WTC11 (cell line): ENCODE measurements at regions not wholly inside any gene's neighbourhood (a gene's known extent, or its start where the extent isn't known, plus 50 kb on each side); places are given as distances from the start of the nearest gene placed in this dataset.

Experiments
- ATAC-seq: fragments of 200-7000 bp; cut with Tn5 transposase; 2 replicates; pipeline ENCODE4 v1.10.0; 2021; ENCODE audit warnings: mild to moderate bottlenecking, moderate library complexity
- CTCF ChIA-PET: fragments of 300-600 bp; sonication (Branson Sonifier 250); formaldehyde crosslinking; loops from one replicate; lab custom pipeline; 2021; ENCODE audit warnings: antibody characterized with exemption; lab: Charles Lee
- POLR2A ChIA-PET: fragments of 350-600 bp; sonication (Branson Sonifier 250); formaldehyde crosslinking; loops from one replicate; lab custom pipeline; 2021; ENCODE audit warnings: antibody characterized with exemption; lab: Charles Lee
- DNase-seq: peaks from one replicate; pipeline ENCODE4 v3.0.0; 2021; ENCODE audit warnings: low spot score
- H3K27ac Mint-ChIP-seq: 2 replicates; pipeline ENCODE4 v1.8.0; 2021; ENCODE audit warnings: mixed read lengths
- H3K27me3 Mint-ChIP-seq: 2 replicates; pipeline ENCODE4 v1.8.0; 2021; ENCODE audit warnings: low read depth, mild to moderate bottlenecking, moderate library complexity, mixed read lengths
- H3K36me3 Mint-ChIP-seq: 2 replicates; pipeline ENCODE4 v1.8.0; 2021; ENCODE audit warnings: mixed read lengths
- H3K4me1 Mint-ChIP-seq: 2 replicates; pipeline ENCODE4 v1.8.0; 2022; ENCODE audit warnings: mixed read lengths
- H3K4me3 Mint-ChIP-seq: 2 replicates; pipeline ENCODE4 v1.8.0; 2021; ENCODE audit warnings: mild to moderate bottlenecking, moderate library complexity, mixed read lengths
- H3K9me3 Mint-ChIP-seq: 2 replicates; pipeline ENCODE4 v1.8.0; 2021; ENCODE audit warnings: mixed read lengths
- E2F5 ChIP-seq: sonication (generic); formaldehyde crosslinking; IDR thresholded peaks from 2 replicates; pipeline ENCODE4 v1.8.1; 2022; ENCODE audit warnings: mild to moderate bottlenecking, moderate library complexity, missing genetic modification reagents
- ELF4 ChIP-seq: sonication (generic); formaldehyde crosslinking; IDR thresholded peaks from 2 replicates; pipeline ENCODE4 v1.8.1; 2022; ENCODE audit warnings: low read depth, mild to moderate bottlenecking, moderate library complexity, missing genetic modification reagents
- ESRRA ChIP-seq: sonication (generic); formaldehyde crosslinking; IDR thresholded peaks from 2 replicates; pipeline ENCODE4 v1.8.1; 2022; ENCODE audit warnings: mild to moderate bottlenecking, missing genetic modification reagents, borderline replicate concordance
- GABPB1 ChIP-seq: sonication (generic); formaldehyde crosslinking; IDR thresholded peaks from 2 replicates; pipeline ENCODE4 v1.8.1; 2023; ENCODE audit warnings: mild to moderate bottlenecking, missing genetic modification reagents
- NFE2L1 ChIP-seq: sonication (generic); formaldehyde crosslinking; IDR thresholded peaks from 2 replicates; pipeline ENCODE4 v1.8.1; 2023; ENCODE audit warnings: missing genetic modification reagents
- PREB ChIP-seq: sonication (generic); formaldehyde crosslinking; IDR thresholded peaks from 2 replicates; pipeline ENCODE4 v1.8.1; 2022; ENCODE audit warnings: mild to moderate bottlenecking, missing genetic modification reagents, moderate library complexity, borderline replicate concordance
- RORB ChIP-seq: fragments of 250-450 bp; sonication (Bioruptor Pico); IDR thresholded peaks from 2 replicates; pipeline ENCODE4 v1.9.0; 2021; ENCODE audit warnings: mild to moderate bottlenecking
- SOX15 ChIP-seq: fragments of 250-450 bp; sonication (Bioruptor Pico); IDR thresholded peaks from 2 replicates; pipeline ENCODE4 v1.9.0; 2021; ENCODE audit warnings: mild to moderate bottlenecking
- ZNF416 ChIP-seq: fragments of 250-450 bp; sonication (Bioruptor Pico); IDR thresholded peaks from 2 replicates; pipeline ENCODE4 v1.9.0; 2021; ENCODE audit warnings: mild to moderate bottlenecking, inconsistent platforms
- TF ChIP-seq, protein P1 (sequence below): fragments of 250-450 bp; sonication (Bioruptor Pico); IDR thresholded peaks from 2 replicates; pipeline ENCODE4 v1.9.0; 2021; ENCODE audit warnings: mild to moderate bottlenecking
- TF ChIP-seq, protein P2 (sequence below): sonication (generic); formaldehyde crosslinking; IDR thresholded peaks from 2 replicates; pipeline ENCODE4 v1.8.0; 2023; ENCODE audit warnings: missing genetic modification reagents, mild to moderate bottlenecking, borderline replicate concordance
- TF ChIP-seq, protein P3 (sequence below): sonication (generic); formaldehyde crosslinking; IDR thresholded peaks from 2 replicates; pipeline ENCODE4 v1.8.1; 2022; ENCODE audit warnings: low read depth, mild to moderate bottlenecking, moderate library complexity, missing genetic modification reagents, borderline replicate concordance

- TF ChIP-seq PREB (CRISPR knock-in tag) (no peak), ZNF416 (CRISPR knock-in tag) (no peak), SOX15 (CRISPR knock-in tag) (no peak)
- TF ChIP-seq, protein P1, sequence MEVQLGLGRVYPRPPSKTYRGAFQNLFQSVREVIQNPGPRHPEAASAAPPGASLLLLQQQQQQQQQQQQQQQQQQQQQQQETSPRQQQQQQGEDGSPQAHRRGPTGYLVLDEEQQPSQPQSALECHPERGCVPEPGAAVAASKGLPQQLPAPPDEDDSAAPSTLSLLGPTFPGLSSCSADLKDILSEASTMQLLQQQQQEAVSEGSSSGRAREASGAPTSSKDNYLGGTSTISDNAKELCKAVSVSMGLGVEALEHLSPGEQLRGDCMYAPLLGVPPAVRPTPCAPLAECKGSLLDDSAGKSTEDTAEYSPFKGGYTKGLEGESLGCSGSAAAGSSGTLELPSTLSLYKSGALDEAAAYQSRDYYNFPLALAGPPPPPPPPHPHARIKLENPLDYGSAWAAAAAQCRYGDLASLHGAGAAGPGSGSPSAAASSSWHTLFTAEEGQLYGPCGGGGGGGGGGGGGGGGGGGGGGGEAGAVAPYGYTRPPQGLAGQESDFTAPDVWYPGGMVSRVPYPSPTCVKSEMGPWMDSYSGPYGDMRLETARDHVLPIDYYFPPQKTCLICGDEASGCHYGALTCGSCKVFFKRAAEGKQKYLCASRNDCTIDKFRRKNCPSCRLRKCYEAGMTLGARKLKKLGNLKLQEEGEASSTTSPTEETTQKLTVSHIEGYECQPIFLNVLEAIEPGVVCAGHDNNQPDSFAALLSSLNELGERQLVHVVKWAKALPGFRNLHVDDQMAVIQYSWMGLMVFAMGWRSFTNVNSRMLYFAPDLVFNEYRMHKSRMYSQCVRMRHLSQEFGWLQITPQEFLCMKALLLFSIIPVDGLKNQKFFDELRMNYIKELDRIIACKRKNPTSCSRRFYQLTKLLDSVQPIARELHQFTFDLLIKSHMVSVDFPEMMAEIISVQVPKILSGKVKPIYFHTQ (CRISPR knock-in tag) = no peak
Measured at GRCh38 chr3:181985386-181985785, 273.7 kb downstream of the SOX2 start (continued).

- Mint-ChIP-seq H3K27me3 (no peaks in the 10 kb centered on the region), H3K9me3 (no peaks in the 10 kb centered on the region)
- CTCF ChIA-PET = no interaction called here
- no peak for DNase-seq
- TF ChIP-seq E2F5 (CRISPR knock-in tag) (no peak), ESRRA (CRISPR knock-in tag) (no peak), NFE2L1 (CRISPR knock-in tag) (no peak)
- TF ChIP-seq, protein P2, sequence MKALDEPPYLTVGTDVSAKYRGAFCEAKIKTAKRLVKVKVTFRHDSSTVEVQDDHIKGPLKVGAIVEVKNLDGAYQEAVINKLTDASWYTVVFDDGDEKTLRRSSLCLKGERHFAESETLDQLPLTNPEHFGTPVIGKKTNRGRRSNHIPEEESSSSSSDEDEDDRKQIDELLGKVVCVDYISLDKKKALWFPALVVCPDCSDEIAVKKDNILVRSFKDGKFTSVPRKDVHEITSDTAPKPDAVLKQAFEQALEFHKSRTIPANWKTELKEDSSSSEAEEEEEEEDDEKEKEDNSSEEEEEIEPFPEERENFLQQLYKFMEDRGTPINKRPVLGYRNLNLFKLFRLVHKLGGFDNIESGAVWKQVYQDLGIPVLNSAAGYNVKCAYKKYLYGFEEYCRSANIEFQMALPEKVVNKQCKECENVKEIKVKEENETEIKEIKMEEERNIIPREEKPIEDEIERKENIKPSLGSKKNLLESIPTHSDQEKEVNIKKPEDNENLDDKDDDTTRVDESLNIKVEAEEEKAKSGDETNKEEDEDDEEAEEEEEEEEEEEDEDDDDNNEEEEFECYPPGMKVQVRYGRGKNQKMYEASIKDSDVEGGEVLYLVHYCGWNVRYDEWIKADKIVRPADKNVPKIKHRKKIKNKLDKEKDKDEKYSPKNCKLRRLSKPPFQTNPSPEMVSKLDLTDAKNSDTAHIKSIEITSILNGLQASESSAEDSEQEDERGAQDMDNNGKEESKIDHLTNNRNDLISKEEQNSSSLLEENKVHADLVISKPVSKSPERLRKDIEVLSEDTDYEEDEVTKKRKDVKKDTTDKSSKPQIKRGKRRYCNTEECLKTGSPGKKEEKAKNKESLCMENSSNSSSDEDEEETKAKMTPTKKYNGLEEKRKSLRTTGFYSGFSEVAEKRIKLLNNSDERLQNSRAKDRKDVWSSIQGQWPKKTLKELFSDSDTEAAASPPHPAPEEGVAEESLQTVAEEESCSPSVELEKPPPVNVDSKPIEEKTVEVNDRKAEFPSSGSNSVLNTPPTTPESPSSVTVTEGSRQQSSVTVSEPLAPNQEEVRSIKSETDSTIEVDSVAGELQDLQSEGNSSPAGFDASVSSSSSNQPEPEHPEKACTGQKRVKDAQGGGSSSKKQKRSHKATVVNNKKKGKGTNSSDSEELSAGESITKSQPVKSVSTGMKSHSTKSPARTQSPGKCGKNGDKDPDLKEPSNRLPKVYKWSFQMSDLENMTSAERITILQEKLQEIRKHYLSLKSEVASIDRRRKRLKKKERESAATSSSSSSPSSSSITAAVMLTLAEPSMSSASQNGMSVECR (CRISPR knock-in tag) = no peak
- TF ChIP-seq, protein P3, sequence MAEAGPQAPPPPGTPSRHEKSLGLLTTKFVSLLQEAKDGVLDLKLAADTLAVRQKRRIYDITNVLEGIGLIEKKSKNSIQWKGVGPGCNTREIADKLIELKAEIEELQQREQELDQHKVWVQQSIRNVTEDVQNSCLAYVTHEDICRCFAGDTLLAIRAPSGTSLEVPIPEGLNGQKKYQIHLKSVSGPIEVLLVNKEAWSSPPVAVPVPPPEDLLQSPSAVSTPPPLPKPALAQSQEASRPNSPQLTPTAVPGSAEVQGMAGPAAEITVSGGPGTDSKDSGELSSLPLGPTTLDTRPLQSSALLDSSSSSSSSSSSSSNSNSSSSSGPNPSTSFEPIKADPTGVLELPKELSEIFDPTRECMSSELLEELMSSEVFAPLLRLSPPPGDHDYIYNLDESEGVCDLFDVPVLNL = no peak
- TF ChIP-seq, all 79 proteins: peak for 0
- ATAC-seq = no peak; the same call in 1 of the 2 replicates
- H3K4me3 Mint-ChIP-seq = no peak overlapping the region
- POLR2A ChIA-PET = no interaction called here
- H3K4me1 Mint-ChIP-seq = peaks cover 9% of the 10 kb centered on the region
- no peak overlapping the region for H3K27ac Mint-ChIP-seq
- H3K36me3 Mint-ChIP-seq = no peaks in the 10 kb centered on the region
Measured at GRCh38 chr3:181987736-181988135, 276.0 kb downstream of the SOX2 start.

GRCh38 chr3:181998828-181999227 lies 287.1 kb downstream of the SOX2 start:
- ChIA-PET CTCF (no interaction called here), POLR2A (no interaction called here)
- peaks cover 12% of the 10 kb centered on the region for H3K4me1 Mint-ChIP-seq
- TF ChIP-seq GABPB1 (CRISPR knock-in tag) = no peak
- TF ChIP-seq ELF4 (CRISPR knock-in tag) = no peak
- TF ChIP-seq, protein P1 (CRISPR knock-in tag) = no peak
- TF ChIP-seq RORB (CRISPR knock-in tag) = no peak
- peaks cover 6% of the 10 kb centered on the region; the same call in 1 of the 2 replicates for H3K9me3 Mint-ChIP-seq
- ATAC-seq (no peak), DNase-seq (no peak)
- H3K4me3 Mint-ChIP-seq = no peak overlapping the region
- H3K36me3 Mint-ChIP-seq = no peaks in the 10 kb centered on the region
- no peaks in the 10 kb centered on the region for H3K27me3 Mint-ChIP-seq
- H3K27ac Mint-ChIP-seq = no peak overlapping the region
